B cell (primary cell): ENCODE measurements at regions not wholly inside any gene's neighbourhood (a gene's known extent, or its start where the extent isn't known, plus 50 kb on each side); places are given as distances from the start of the nearest gene placed in this dataset.

Source experiments
- ATAC-seq: fragments of 200-7000 bp; cut with Tn5 transposase; one replicate; pipeline ENCODE4 v1.10.0; 2021; ENCODE audit warnings: low read depth, mild to moderate bottlenecking, moderate number of reproducible peaks, moderate library complexity
- CTCF ChIA-PET: fragments of 350-600 bp; sonication (Branson Sonifier 250); formaldehyde crosslinking; loops from one replicate; lab custom pipeline; 2021; ENCODE audit warnings: antibody characterized with exemption, inconsistent platforms; lab: Charles Lee
- POLR2A ChIA-PET: fragments of 350-600 bp; sonication (Branson Sonifier 250); formaldehyde crosslinking; loops from one replicate; lab custom pipeline; 2021; ENCODE audit warnings: antibody characterized with exemption; lab: Charles Lee
- DNase-seq: peaks from one replicate; pipeline ENCODE4 v3.0.0; 2013
- H2AFZ ChIP-seq: 2 replicates; pipeline ENCODE4 v1.6.1; 2012; ENCODE audit warnings: mild to moderate bottlenecking, low read depth, low read length; ENCODE audit not compliant: insufficient read depth, poor library complexity, severe bottlenecking
- H3K27ac ChIP-seq, 2 donors: 1 replicate in 1 of 2; 2 replicates in 1 of 2; pipeline ENCODE4 v1.5.1; 2012 to 2013; ENCODE audit warnings: low read length in 2 of 2, mild to moderate bottlenecking in 2 of 2, moderate library complexity in 1 of 2
- H3K27me3 ChIP-seq, 4 experiments: fragments of 200-600 bp in 1 of 4; sonication (generic) in 1 of 4; replicated peaks in 1 of 4; 1 replicate in 2 of 4; 2 replicates in 2 of 4; pipeline versions ENCODE4 v1.6.1 to v1.7.0; 2013 to 2016; ENCODE audit warnings: low read length in 3 of 4, mild to moderate bottlenecking in 2 of 4, mixed read lengths in 1 of 4, moderate library complexity in 1 of 4; ENCODE audit not compliant: insufficient read depth in 4 of 4, control insufficient read depth in 3 of 4; ENCODE audit errors: control extremely low read depth in 1 of 4
- H3K36me3 ChIP-seq, 2 experiments: replicated peaks in 1 of 2; 1 replicate in 1 of 2; 2 replicates in 1 of 2; pipeline versions ENCODE4 v1.6.1 to v1.7.1; 2013; ENCODE audit warnings: low read length in 1 of 2; ENCODE audit not compliant: insufficient read depth in 2 of 2, control insufficient read depth in 1 of 2; ENCODE audit errors: control extremely low read depth in 1 of 2, extremely low read depth in 1 of 2
- H3K4me1 ChIP-seq, 2 donors: fragments of 200-600 bp in 1 of 2; sonication (generic) in 1 of 2; 1 replicate in 1 of 2; 2 replicates in 1 of 2; pipeline versions ENCODE4 v1.5.1 to v1.6.1; 2013 to 2017; ENCODE audit warnings: low read length in 2 of 2; ENCODE audit not compliant: control insufficient read depth in 2 of 2, insufficient read depth in 2 of 2
- H3K4me2 ChIP-seq: replicated peaks from 2 replicates; pipeline ENCODE3; 2012; ENCODE audit warnings: mild to moderate bottlenecking, low read depth, low read length; ENCODE audit not compliant: poor library complexity, severe bottlenecking
- H3K4me3 ChIP-seq, 5 experiments: fragments of 200-600 bp in 1 of 5; sonication (generic) in 1 of 5; 1 replicate in 3 of 5; 2 replicates in 2 of 5; pipeline versions ENCODE4 v1.5.1 to v1.7.0; 2011 to 2016; ENCODE audit warnings: low read length in 4 of 5, mild to moderate bottlenecking in 4 of 5, low read depth in 2 of 5, control low read depth in 1 of 5, moderate library complexity in 1 of 5; ENCODE audit not compliant: insufficient read depth in 1 of 5; ENCODE audit errors: control extremely low read depth in 1 of 5, extremely low read depth in 1 of 5
- H3K79me2 ChIP-seq: fragments of 200-600 bp; sonication (generic); one replicate; pipeline ENCODE4 v1.6.0; 2016; ENCODE audit warnings: low read length; ENCODE audit not compliant: control insufficient read depth, insufficient read depth
- H3K9ac ChIP-seq: fragments of 200-600 bp; sonication (generic); 2 replicates; pipeline ENCODE4 v1.6.1; 2017; ENCODE audit warnings: mild to moderate bottlenecking, low read length, moderate library complexity
- H3K9me3 ChIP-seq, 3 donors: one replicate each; pipeline versions ENCODE4 v1.6.1 to v1.7.1; 2013; ENCODE audit warnings: low read length in 2 of 3; ENCODE audit not compliant: control insufficient read depth in 2 of 3, insufficient read depth in 1 of 3; ENCODE audit errors: control extremely low read depth in 1 of 3
- H4K20me1 ChIP-seq: 2 replicates; pipeline ENCODE4 v1.6.0; 2012; ENCODE audit warnings: mild to moderate bottlenecking, low read length; ENCODE audit not compliant: insufficient read depth, control insufficient read depth, poor library complexity, severe bottlenecking
- H3K27ac Mint-ChIP-seq: one replicate; pipeline ENCODE4 v1.8.0; 2021; ENCODE audit warnings: mixed read lengths
- H3K27me3 Mint-ChIP-seq: one replicate; pipeline ENCODE4 v1.8.0; 2021; ENCODE audit warnings: mixed read lengths
- H3K4me1 Mint-ChIP-seq: one replicate; pipeline ENCODE4 v1.8.0; 2021; ENCODE audit warnings: mixed read lengths
- H3K4me3 Mint-ChIP-seq: one replicate; pipeline ENCODE4 v1.8.0; 2021; ENCODE audit warnings: mixed read lengths
- H3K9me3 Mint-ChIP-seq: one replicate; pipeline ENCODE4 v1.8.0; 2022; ENCODE audit warnings: mixed read lengths; ENCODE audit not compliant: insufficient read depth
- EZH2 ChIP-seq: IDR thresholded peaks from 2 replicates; pipeline ENCODE4 v1.6.1; 2012; ENCODE audit warnings: borderline replicate concordance, low read depth, mild to moderate bottlenecking, moderate library complexity, low read length; ENCODE audit not compliant: insufficient read depth, poor library complexity, severe bottlenecking
- WGBS: methylation state at CpG from one replicate; pipeline ENCODE4 v1.1.5; 2013; ENCODE audit warnings: missing lambda C conversion rate; ENCODE audit not compliant: insufficient coverage; 5-methylcytosine and 5-hydroxymethylcytosine counted together
- intact Hi-C: fragments of 100-400 bp; cut with micrococcal nuclease; formaldehyde crosslinking; loops from one replicate; pipeline ENCODE4 v1.10.0; 2022
- TF ChIP-seq, protein P1 (sequence below): fragments of 200-600 bp; IDR thresholded peaks from one replicate; pipeline ENCODE4 v1.8.0; 2022; ENCODE audit warnings: antibody characterized with exemption, mild to moderate bottlenecking

DNA sequence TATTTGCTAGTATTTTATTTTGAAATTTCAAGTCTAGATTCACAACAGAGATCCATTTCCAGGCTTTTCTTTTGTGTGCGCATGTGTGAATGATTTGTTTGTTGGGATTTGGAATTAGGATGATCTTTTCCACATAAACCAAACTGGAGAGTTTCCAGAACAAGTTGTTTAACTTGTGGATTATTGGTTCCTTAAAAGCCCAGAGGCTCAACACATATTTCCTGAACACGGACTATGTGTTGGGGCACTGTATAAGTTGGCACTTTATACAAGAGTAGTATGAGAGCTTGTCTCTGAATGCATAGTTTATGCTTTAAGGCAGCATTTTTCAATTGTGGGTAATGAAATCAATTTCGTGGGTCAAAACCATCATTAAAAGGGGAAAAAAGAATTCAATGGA lies 67.3 kb upstream of the FUT8 start:
- ChIA-PET POLR2A (interaction anchor here (0.7 kb wide), 2 partner anchors 41 to 96 kb away, joined by 4 to 5 read pairs; no protein-coding TSS in a partner anchor), CTCF (no interaction called here)
- no peak overlapping the region for H3K4me3 Mint-ChIP-seq
- H3K36me3 ChIP-seq: no peaks in the 10 kb centered on the region
- H3K4me1 ChIP-seq: peaks cover 12 to 16% of the 10 kb centered on the region in 2 donors
- no peaks in the 10 kb centered on the region for H4K20me1 ChIP-seq
- H3K27ac ChIP-seq: no peak overlapping the region
- intact Hi-C loops: no loop called here
- no peaks in the 10 kb centered on the region for H3K27me3 Mint-ChIP-seq
- ATAC-seq: no peak
- no peak overlapping the region for H3K4me2 ChIP-seq
- no peak overlapping the region for H3K4me3 ChIP-seq
- peaks cover 3% of the 10 kb centered on the region for H3K79me2 ChIP-seq
- H3K27me3 ChIP-seq: no peaks in the 10 kb centered on the region
- H3K9ac ChIP-seq: no peak overlapping the region
- H3K27ac Mint-ChIP-seq: no peak overlapping the region
- no peak overlapping the region for H2AFZ ChIP-seq
- no peak for TF ChIP-seq EZH2
- TF ChIP-seq, protein P1, sequence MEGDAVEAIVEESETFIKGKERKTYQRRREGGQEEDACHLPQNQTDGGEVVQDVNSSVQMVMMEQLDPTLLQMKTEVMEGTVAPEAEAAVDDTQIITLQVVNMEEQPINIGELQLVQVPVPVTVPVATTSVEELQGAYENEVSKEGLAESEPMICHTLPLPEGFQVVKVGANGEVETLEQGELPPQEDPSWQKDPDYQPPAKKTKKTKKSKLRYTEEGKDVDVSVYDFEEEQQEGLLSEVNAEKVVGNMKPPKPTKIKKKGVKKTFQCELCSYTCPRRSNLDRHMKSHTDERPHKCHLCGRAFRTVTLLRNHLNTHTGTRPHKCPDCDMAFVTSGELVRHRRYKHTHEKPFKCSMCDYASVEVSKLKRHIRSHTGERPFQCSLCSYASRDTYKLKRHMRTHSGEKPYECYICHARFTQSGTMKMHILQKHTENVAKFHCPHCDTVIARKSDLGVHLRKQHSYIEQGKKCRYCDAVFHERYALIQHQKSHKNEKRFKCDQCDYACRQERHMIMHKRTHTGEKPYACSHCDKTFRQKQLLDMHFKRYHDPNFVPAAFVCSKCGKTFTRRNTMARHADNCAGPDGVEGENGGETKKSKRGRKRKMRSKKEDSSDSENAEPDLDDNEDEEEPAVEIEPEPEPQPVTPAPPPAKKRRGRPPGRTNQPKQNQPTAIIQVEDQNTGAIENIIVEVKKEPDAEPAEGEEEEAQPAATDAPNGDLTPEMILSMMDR: no peak
- WGBS: no CpG with 5 or more reads among the region's 3 CpGs
- DNase-seq: no peak
- H3K9me3 Mint-ChIP-seq: no peaks in the 10 kb centered on the region
- H3K9me3 ChIP-seq: no peaks in the 10 kb centered on the region
- H3K4me1 Mint-ChIP-seq: peaks cover 26% of the 10 kb centered on the region

DNA sequence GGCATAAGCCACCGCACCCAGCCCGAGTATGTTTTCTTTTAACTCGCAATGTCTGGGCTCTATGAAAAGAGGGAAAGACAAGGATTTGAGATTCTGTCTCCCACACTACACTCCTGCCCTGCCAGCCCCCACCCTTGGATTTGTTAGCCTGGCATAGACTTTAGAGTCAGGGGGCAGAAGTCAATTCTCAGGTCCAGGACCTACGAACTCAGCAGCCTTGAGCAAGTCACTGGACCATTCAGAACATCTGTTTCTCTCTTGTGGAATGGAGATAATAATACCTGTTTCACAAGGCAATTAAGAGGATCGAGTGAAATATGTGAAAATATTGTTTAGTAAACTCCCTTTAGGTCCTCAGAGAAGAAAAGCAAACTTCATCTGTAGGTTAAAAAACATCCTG lies 66.1 kb upstream of the FUT8 start:
- Histone ChIP-seq H3K4me2 (no peak overlapping the region), H3K79me2 (peaks cover 3% of the 10 kb centered on the region), H3K9me3 (no peaks in the 10 kb centered on the region), H3K36me3 (no peaks in the 10 kb centered on the region), H3K4me1 (peaks cover 17 to 28% of the 10 kb centered on the region in 2 donors), H3K4me3 (no peak overlapping the region), H3K9ac (no peak overlapping the region), H3K27ac (no peak overlapping the region), H2AFZ (no peak overlapping the region), H3K27me3 (no peaks in the 10 kb centered on the region), H4K20me1 (no peaks in the 10 kb centered on the region)
- Mint-ChIP-seq H3K27me3 (no peaks in the 10 kb centered on the region), H3K27ac (no peak overlapping the region), H3K4me1 (peaks cover 33% of the 10 kb centered on the region), H3K4me3 (no peak overlapping the region), H3K9me3 (no peaks in the 10 kb centered on the region)
- ATAC-seq: no peak
- ChIA-PET POLR2A (interaction anchor here (0.7 to 0.8 kb wide), 2 partner anchors 21 to 65 kb away, joined by 3 to 4 read pairs; no protein-coding TSS in a partner anchor), CTCF (no interaction called here)
- no CpG with 5 or more reads among the region's 5 CpGs for WGBS
- intact Hi-C loops: no loop called here
- DNase-seq: no peak
- TF ChIP-seq, protein P1: no peak
- TF ChIP-seq EZH2: no peak
